ENCODE measurements at regions not wholly inside any gene's neighbourhood (a gene's known extent, or its start where the extent isn't known, plus 50 kb on each side); places are given as distances from the start of the nearest gene placed in this dataset.

- H3K4me3 ChIP-seq, result no peak overlapping the region
- intact Hi-C loops (cut with DNase I), result no loop called here
- DNase-seq, result no peak
- H3K9me3 ChIP-seq, result peaks cover 0 to 16% (median 0%) of the 10 kb centered on the region in 3 donors
- no peaks in the 10 kb centered on the region for H3K36me3 ChIP-seq
- no peaks in the 10 kb centered on the region for H3K27me3 ChIP-seq
- TF ChIP-seq CTCF (IDR thresholded peaks at IDR 0.05), result no peak
- TF ChIP-seq POLR2A (IDR thresholded peaks at IDR 0.05), result no peak
- no peak overlapping the region for H3K27ac ChIP-seq
- no peaks in the 10 kb centered on the region for H3K4me1 ChIP-seq
These were observed 332.4 kb upstream of the LRIG3 start for GRCh38 chr12:59252731-59253130.

GRCh38 chr12:59250766-59251165 lies 330.5 kb upstream of the LRIG3 start:
- TF ChIP-seq POLR2A (IDR thresholded peaks at IDR 0.05) (no peak), CTCF (IDR thresholded peaks at IDR 0.05) (no peak)

GRCh38 chr12:59240048-59240447 lies 319.7 kb upstream of the LRIG3 start:
- no peaks in the 10 kb centered on the region for H3K36me3 ChIP-seq
- H3K9me3 ChIP-seq, result no peaks in the 10 kb centered on the region
- DNase-seq, result no peak
- H3K4me1 ChIP-seq, result no peaks in the 10 kb centered on the region
- H3K27ac ChIP-seq, result no peak overlapping the region
- H3K4me3 ChIP-seq, result no peak overlapping the region
- TF ChIP-seq CTCF (IDR thresholded peaks at IDR 0.05), result no peak
- no peak for TF ChIP-seq POLR2A (IDR thresholded peaks at IDR 0.05)
- H3K27me3 ChIP-seq, result no peaks in the 10 kb centered on the region
- intact Hi-C loops (cut with DNase I), result no loop called here
- 46 to 65% methylated on average over 2 of the region's 2 CpGs for WGBS, 2 donors

More at GRCh38 chr12:59250766-59251165, 330.5 kb upstream of the LRIG3 start:
- Histone ChIP-seq H3K4me1 (no peaks in the 10 kb centered on the region), H3K9me3 (peaks cover 0 to 16% (median 0%) of the 10 kb centered on the region in 3 donors), H3K36me3 (no peaks in the 10 kb centered on the region), H3K27me3 (no peaks in the 10 kb centered on the region), H3K4me3 (no peak overlapping the region), H3K27ac (no peak overlapping the region)
- DNase-seq, result no peak
- intact Hi-C loops (cut with DNase I), result no loop called here

- DNase-seq, result no peak
- no peaks in the 10 kb centered on the region for H3K27me3 ChIP-seq
- no peaks in the 10 kb centered on the region for H3K9me3 ChIP-seq
- intact Hi-C loops (cut with DNase I), result no loop called here
- no peak for TF ChIP-seq CTCF (IDR thresholded peaks at IDR 0.05)
- no peak for TF ChIP-seq POLR2A (IDR thresholded peaks at IDR 0.05)
- H3K4me3 ChIP-seq, result no peak overlapping the region
- WGBS, 2 donors, result 67 to 83% methylated on average over 5 to 9 of the region's 10 CpGs
- H3K36me3 ChIP-seq, result no peaks in the 10 kb centered on the region
- H3K4me1 ChIP-seq, result no peaks in the 10 kb centered on the region
- no peak overlapping the region for H3K27ac ChIP-seq
These were observed 314.1 kb upstream of the LRIG3 start for GRCh38 chr12:59234391-59234790.

GRCh38 chr12:59230334-59230733 lies 310.0 kb upstream of the LRIG3 start:
- no peaks in the 10 kb centered on the region for H3K4me1 ChIP-seq
- TF ChIP-seq POLR2A (IDR thresholded peaks at IDR 0.05), result no peak
- TF ChIP-seq CTCF (IDR thresholded peaks at IDR 0.05), result no peak
- H3K36me3 ChIP-seq, result no peaks in the 10 kb centered on the region
- no peak for DNase-seq
- no peaks in the 10 kb centered on the region for H3K9me3 ChIP-seq
- intact Hi-C loops (cut with DNase I), result no loop called here
- no peaks in the 10 kb centered on the region for H3K27me3 ChIP-seq
- H3K4me3 ChIP-seq, result no peak overlapping the region
- no peak overlapping the region for H3K27ac ChIP-seq

Measured in esophagus squamous epithelium (tissue), 5 donors.